Transverse colon (tissue), 3 donors: ENCODE measurements at regions not wholly inside any gene's neighbourhood (a gene's known extent, or its start where the extent isn't known, plus 50 kb on each side); places are given as distances from the start of the nearest gene placed in this dataset.

Source experiments
- POLR2A ChIP-seq: fragments of 450-650 bp; IDR thresholded peaks from one replicate; pipeline ENCODE4 v1.6.1; 2016; ENCODE audit warnings: antibody characterized with exemption, mild to moderate bottlenecking, moderate library complexity
- TF ChIP-seq, protein P1 (sequence below), 5 experiments: fragments of 200-600 bp in 3 of 5; fragments of 450-650 bp in 2 of 5; sonication (generic) in 3 of 5; IDR thresholded peaks; 1 replicate in 2 of 5; 2 replicates in 3 of 5; pipeline ENCODE4 v1.5.1; 2016 to 2017; ENCODE audit warnings: antibody characterized with exemption in 5 of 5, inconsistent platforms in 3 of 5, mild to moderate bottlenecking in 2 of 5, moderate library complexity in 1 of 5

DNA sequence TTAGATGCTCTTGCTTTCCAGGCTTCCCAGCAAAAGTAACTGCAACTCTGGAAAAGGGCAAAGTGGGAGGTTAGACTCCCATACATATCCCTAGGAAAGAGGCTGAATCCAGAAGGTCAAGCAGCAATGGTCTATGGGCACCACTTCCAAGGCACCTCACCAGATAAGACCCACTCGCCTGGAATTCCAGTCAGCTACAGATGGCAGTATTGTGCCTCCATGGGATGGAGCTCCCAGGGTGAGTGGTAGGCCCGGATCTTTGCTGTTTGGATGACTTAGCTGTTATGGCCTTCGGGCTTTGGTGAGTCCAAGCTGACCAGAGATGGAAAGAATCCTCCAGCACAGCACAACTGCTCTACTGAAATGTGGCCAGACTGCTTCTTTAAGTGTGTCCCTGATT lies 688.0 kb downstream of the PCDH19 start:
- TF ChIP-seq, protein P1, sequence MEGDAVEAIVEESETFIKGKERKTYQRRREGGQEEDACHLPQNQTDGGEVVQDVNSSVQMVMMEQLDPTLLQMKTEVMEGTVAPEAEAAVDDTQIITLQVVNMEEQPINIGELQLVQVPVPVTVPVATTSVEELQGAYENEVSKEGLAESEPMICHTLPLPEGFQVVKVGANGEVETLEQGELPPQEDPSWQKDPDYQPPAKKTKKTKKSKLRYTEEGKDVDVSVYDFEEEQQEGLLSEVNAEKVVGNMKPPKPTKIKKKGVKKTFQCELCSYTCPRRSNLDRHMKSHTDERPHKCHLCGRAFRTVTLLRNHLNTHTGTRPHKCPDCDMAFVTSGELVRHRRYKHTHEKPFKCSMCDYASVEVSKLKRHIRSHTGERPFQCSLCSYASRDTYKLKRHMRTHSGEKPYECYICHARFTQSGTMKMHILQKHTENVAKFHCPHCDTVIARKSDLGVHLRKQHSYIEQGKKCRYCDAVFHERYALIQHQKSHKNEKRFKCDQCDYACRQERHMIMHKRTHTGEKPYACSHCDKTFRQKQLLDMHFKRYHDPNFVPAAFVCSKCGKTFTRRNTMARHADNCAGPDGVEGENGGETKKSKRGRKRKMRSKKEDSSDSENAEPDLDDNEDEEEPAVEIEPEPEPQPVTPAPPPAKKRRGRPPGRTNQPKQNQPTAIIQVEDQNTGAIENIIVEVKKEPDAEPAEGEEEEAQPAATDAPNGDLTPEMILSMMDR (IDR thresholded peaks at IDR 0.05) = no peak
- no peak for TF ChIP-seq POLR2A
